PC-3 (cell line): ENCODE measurements at regions not wholly inside any gene's neighbourhood (a gene's known extent, or its start where the extent isn't known, plus 50 kb on each side); places are given as distances from the start of the nearest gene placed in this dataset.

Source experiments
- ATAC-seq: fragments of 200-7000 bp; cut with Tn5 transposase; 2 replicates; pipeline ENCODE4 v1.9.1; 2020; ENCODE audit warnings: mild to moderate bottlenecking, moderate library complexity
- BruUV-seq: library from RNA; stranded (reverse); fragments of 400-500 nt; replicated peaks from 2 replicates; lab custom pipeline; 2021; lab: Mats Ljungman, UMichigan
- CTCF ChIA-PET: fragments of 300-600 bp; sonication (Branson Sonifier 250); formaldehyde crosslinking; loops from one replicate; lab custom pipeline; 2022; ENCODE audit warnings: antibody characterized with exemption; lab: Charles Lee
- POLR2A ChIA-PET: fragments of 300-600 bp; sonication (Branson Sonifier 250); formaldehyde crosslinking; loops from one replicate; lab custom pipeline; 2022; ENCODE audit warnings: antibody characterized with exemption; ENCODE audit not compliant: unreplicated experiment; lab: Charles Lee
- DNase-seq: peaks from one replicate; pipeline ENCODE4 v3.0.0-alpha.2; 2015
- H2AFZ ChIP-seq: fragments of 300-600 bp; sonication (generic); 2 replicates; pipeline ENCODE4 v1.6.0; 2016; ENCODE audit warnings: antibody characterized with exemption, low read length
- H3F3A ChIP-seq: fragments of 300-600 bp; sonication (generic); one replicate; pipeline ENCODE4 v1.6.0; 2017; ENCODE audit warnings: antibody characterized with exemption, low read length, control low read depth, mild to moderate bottlenecking; ENCODE audit not compliant: unreplicated experiment
- H3K27ac ChIP-seq: fragments of 300-600 bp; sonication (generic); 2 replicates; pipeline ENCODE4 v1.5.1; 2016; ENCODE audit warnings: mild to moderate bottlenecking, low read length
- H3K27me3 ChIP-seq: fragments of 300-600 bp; sonication (generic); 2 replicates; pipeline ENCODE4 v1.6.1; 2016; ENCODE audit warnings: low read length, mixed read lengths
- H3K36me3 ChIP-seq: fragments of 300-600 bp; sonication (generic); 2 replicates; pipeline ENCODE4 v1.6.1; 2016; ENCODE audit warnings: low read depth, mixed run types, low read length, mixed read lengths
- H3K4me1 ChIP-seq: fragments of 300-600 bp; sonication (generic); 2 replicates; pipeline ENCODE4 v1.5.1; 2016; ENCODE audit warnings: low read length; ENCODE audit not compliant: insufficient read depth
- H3K4me2 ChIP-seq: fragments of 300-600 bp; sonication (generic); 2 replicates; pipeline ENCODE4 v1.6.0; 2016; ENCODE audit warnings: low read length
- H3K4me3 ChIP-seq: fragments of 300-600 bp; sonication (generic); 2 replicates; pipeline ENCODE4 v1.5.1; 2016; ENCODE audit warnings: mild to moderate bottlenecking, low read length, mixed read lengths
- H3K79me2 ChIP-seq: fragments of 300-600 bp; sonication (generic); 2 replicates; pipeline ENCODE4 v1.6.1; 2017; ENCODE audit warnings: low read length, mixed read lengths
- H3K9ac ChIP-seq: fragments of 300-600 bp; sonication (generic); 2 replicates; pipeline ENCODE4 v1.6.0; 2016; ENCODE audit warnings: mild to moderate bottlenecking, low read length
- H3K9me2 ChIP-seq: fragments of 300-600 bp; sonication (generic); replicated peaks from 2 replicates; pipeline ENCODE4 v1.6.1; 2016; ENCODE audit warnings: mixed run types, low read length, mixed read lengths
- H3K9me3 ChIP-seq: fragments of 300-600 bp; sonication (generic); 2 replicates; pipeline ENCODE4 v1.6.1; 2016; ENCODE audit warnings: low read length, mixed read lengths
- H4K20me1 ChIP-seq: fragments of 300-600 bp; sonication (generic); 2 replicates; pipeline ENCODE4 v1.6.1; 2016; ENCODE audit warnings: low read length, mixed read lengths
- EZH2 ChIP-seq: fragments of 300-600 bp; sonication (generic); IDR thresholded peaks from one replicate; pipeline ENCODE4 v1.6.1; 2017; ENCODE audit warnings: antibody characterized with exemption, mild to moderate bottlenecking, low read length; ENCODE audit not compliant: unreplicated experiment
- EZH2phosphoT487 ChIP-seq: fragments of 300-600 bp; sonication (generic); IDR thresholded peaks from 2 replicates; pipeline ENCODE4 v1.6.1; 2018; ENCODE audit warnings: mild to moderate bottlenecking, antibody characterized with exemption, low read length, borderline replicate concordance
- intact Hi-C: fragments of 100-400 bp; cut with micrococcal nuclease; formaldehyde crosslinking; loops from 2 replicates; pipeline ENCODE4 v1.9.0; 2023
- TF ChIP-seq, protein P1 (sequence below): fragments of 300-600 bp; sonication (generic); conservative IDR thresholded peaks from 2 replicates; pipeline ENCODE4 v1.5.1; 2017; ENCODE audit warnings: antibody characterized with exemption, low read depth, mild to moderate bottlenecking, low read length

DNA sequence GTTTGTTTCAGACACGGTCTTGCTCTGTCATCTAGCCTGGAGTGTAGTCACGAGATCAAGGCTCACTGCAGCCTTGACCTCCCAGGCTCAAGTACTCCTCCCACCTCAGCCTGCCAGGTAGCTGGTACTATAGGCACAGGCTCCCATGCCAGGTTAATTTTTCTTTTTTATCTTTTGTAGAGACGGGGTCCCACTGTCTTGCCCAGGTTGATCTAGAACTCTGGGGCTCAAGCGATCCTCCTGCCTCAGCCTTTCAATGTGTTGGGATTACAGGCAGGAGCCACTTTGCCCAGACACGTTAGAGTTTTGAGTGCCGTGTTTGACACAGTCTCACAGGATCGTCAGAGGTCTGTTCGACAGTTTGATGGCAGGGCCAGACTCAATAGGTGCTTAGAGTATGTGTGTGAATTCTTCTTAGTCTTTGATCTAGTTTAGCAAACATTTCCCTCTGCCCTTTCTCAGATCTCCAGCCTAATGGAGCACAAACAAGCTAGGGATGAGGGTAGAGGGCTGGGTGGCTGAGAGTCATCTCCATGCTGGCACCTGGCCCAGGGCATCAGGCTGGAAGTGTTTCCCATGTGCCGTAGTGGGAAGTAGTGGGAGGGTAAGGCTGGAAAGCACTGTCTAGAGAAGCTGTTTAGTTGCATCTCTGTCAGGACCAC, 66.1 kb upstream of the DLG1 start:
- intact Hi-C loops: no loop called here
- peak; percentile 27 for DNase-seq
- Histone ChIP-seq H3K4me2 (no peak overlapping the region), H3K79me2 (no peaks in the 10 kb centered on the region), H3F3A (no peaks in the 10 kb centered on the region), H3K27ac (no peak overlapping the region), H3K36me3 (no peaks in the 10 kb centered on the region), H2AFZ (no peak overlapping the region), H3K9me3 (0 out of 2 replicates have a peak, but pooled peaks cover 6% of the 10 kb centered on the region), H3K27me3 (no peaks in the 10 kb centered on the region), H3K4me3 (no peak overlapping the region), H3K9ac (no peak overlapping the region), H3K9me2 (no peaks in the 10 kb centered on the region), H3K4me1 (peaks cover 43% of the 10 kb centered on the region), H4K20me1 (no peaks in the 10 kb centered on the region)
- POLR2A ChIA-PET: no interaction called here
- CTCF ChIA-PET: no interaction called here
- no peak for ATAC-seq
- TF ChIP-seq EZH2 (no peak), EZH2phosphoT487 (no peak)
- TF ChIP-seq, protein P1, sequence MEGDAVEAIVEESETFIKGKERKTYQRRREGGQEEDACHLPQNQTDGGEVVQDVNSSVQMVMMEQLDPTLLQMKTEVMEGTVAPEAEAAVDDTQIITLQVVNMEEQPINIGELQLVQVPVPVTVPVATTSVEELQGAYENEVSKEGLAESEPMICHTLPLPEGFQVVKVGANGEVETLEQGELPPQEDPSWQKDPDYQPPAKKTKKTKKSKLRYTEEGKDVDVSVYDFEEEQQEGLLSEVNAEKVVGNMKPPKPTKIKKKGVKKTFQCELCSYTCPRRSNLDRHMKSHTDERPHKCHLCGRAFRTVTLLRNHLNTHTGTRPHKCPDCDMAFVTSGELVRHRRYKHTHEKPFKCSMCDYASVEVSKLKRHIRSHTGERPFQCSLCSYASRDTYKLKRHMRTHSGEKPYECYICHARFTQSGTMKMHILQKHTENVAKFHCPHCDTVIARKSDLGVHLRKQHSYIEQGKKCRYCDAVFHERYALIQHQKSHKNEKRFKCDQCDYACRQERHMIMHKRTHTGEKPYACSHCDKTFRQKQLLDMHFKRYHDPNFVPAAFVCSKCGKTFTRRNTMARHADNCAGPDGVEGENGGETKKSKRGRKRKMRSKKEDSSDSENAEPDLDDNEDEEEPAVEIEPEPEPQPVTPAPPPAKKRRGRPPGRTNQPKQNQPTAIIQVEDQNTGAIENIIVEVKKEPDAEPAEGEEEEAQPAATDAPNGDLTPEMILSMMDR: no peak
- BruUV-seq: no TSS peak

DNA sequence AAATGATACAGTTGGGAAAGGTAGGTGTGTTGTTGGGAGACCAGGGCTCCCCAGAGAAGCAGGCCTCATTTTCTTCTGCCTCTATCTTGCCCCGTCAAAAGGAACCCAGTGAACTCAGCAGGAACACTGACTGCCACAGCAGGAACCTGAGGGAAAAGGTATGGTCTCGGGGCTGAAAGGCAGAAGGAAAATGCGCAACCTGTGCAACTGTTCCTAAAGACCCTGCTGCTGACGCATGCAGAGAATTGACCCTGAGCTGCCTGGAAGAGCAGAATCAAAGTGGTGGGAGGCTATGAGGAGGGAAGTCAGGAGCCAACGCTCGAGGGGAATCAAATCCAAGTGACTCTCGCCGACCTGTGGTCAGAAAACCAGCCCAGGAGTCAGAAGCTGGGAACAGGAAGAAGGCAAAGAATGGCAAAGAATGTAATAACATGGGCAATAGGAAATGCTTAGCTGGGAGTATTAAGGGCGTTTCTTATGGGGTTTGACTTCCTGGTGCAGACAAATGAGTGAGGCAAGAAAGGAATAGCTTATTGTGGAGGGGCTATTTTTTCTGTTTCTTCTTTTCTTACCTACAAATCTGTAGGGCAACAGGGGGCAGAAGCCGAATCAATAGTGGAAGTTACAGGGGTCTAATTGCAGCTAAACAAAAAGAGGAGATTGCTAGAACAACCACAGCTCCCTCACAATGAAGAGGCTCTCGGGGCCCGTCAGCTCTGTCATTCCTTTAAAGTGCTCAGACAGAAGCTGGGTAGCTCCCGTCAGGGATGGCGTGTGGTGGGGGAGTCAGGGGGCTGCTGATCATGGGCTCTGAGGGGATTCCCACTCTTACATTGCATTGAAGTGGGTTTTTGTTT, 65.4 kb upstream of the DLG1 start:
- H4K20me1 ChIP-seq: no peaks in the 10 kb centered on the region
- TF ChIP-seq, protein P1: no peak
- TF ChIP-seq EZH2phosphoT487 (no peak), EZH2 (no peak)
- H3K4me3 ChIP-seq: no peak overlapping the region
- H3K9me2 ChIP-seq: no peaks in the 10 kb centered on the region
- ATAC-seq: no peak
- no peak overlapping the region for H2AFZ ChIP-seq
- H3K9me3 ChIP-seq: 0 out of 2 replicates have a peak, but pooled peaks cover 6% of the 10 kb centered on the region
- H3K4me2 ChIP-seq: no peak overlapping the region
- no peaks in the 10 kb centered on the region for H3K79me2 ChIP-seq
- ChIA-PET POLR2A (no interaction called here), CTCF (no interaction called here)
- intact Hi-C loops: no loop called here
- H3K27ac ChIP-seq: no peak overlapping the region
- H3F3A ChIP-seq: no peaks in the 10 kb centered on the region
- no TSS peak for BruUV-seq
- peaks cover 42% of the 10 kb centered on the region for H3K4me1 ChIP-seq
- H3K9ac ChIP-seq: no peak overlapping the region
- no peaks in the 10 kb centered on the region for H3K27me3 ChIP-seq
- H3K36me3 ChIP-seq: no peaks in the 10 kb centered on the region
- no peak for DNase-seq
